Bronchial epithelial cell (primary cell): ENCODE measurements at regions not wholly inside any gene's neighbourhood (a gene's known extent, or its start where the extent isn't known, plus 50 kb on each side); places are given as distances from the start of the nearest gene placed in this dataset.

Source experiments
- DNase-seq: peaks from one replicate; pipeline ENCODE4 v3.0.0-alpha.2; 2010; ENCODE audit warnings: low read depth
- FAIRE-seq: peaks from 2 replicates; lab custom pipeline; 2011; peaks lifted over from hg19 to GRCh38; lab: Jason Lieb, UNC
- H3K27me3 ChIP-seq: 2 replicates; pipeline ENCODE4 v1.5.1; 2011; ENCODE audit warnings: low read length; ENCODE audit not compliant: control insufficient read depth, insufficient read depth
- H3K36me3 ChIP-seq: 2 replicates; pipeline ENCODE4 v1.5.1; 2011; ENCODE audit warnings: low read length; ENCODE audit not compliant: control insufficient read depth, insufficient read depth
- H3K4me3 ChIP-seq: 2 replicates; pipeline ENCODE4 v1.5.1; 2011; ENCODE audit warnings: mild to moderate bottlenecking, low read depth, low read length, control low read depth
- TF ChIP-seq, protein P1 (sequence below): IDR thresholded peaks from 2 replicates; pipeline ENCODE4 v1.5.1; 2011; ENCODE audit warnings: mild to moderate bottlenecking, moderate library complexity, low read length, control low read depth, inconsistent platforms; ENCODE audit not compliant: insufficient read depth, severe bottlenecking

GRCh38 chr3:24598695-24599470 is 104.2 kb upstream of the THRB start:
- no peak for FAIRE-seq

GRCh38 chr3:24601066-24601939 is 106.7 kb upstream of the THRB start:
- Histone ChIP-seq H3K4me3 (no peak overlapping the region), H3K27me3 (no peaks in the 10 kb centered on the region), H3K36me3 (no peaks in the 10 kb centered on the region)
- no peak for FAIRE-seq
- TF ChIP-seq, protein P1, sequence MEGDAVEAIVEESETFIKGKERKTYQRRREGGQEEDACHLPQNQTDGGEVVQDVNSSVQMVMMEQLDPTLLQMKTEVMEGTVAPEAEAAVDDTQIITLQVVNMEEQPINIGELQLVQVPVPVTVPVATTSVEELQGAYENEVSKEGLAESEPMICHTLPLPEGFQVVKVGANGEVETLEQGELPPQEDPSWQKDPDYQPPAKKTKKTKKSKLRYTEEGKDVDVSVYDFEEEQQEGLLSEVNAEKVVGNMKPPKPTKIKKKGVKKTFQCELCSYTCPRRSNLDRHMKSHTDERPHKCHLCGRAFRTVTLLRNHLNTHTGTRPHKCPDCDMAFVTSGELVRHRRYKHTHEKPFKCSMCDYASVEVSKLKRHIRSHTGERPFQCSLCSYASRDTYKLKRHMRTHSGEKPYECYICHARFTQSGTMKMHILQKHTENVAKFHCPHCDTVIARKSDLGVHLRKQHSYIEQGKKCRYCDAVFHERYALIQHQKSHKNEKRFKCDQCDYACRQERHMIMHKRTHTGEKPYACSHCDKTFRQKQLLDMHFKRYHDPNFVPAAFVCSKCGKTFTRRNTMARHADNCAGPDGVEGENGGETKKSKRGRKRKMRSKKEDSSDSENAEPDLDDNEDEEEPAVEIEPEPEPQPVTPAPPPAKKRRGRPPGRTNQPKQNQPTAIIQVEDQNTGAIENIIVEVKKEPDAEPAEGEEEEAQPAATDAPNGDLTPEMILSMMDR, result no peak
- no peak for DNase-seq

More at GRCh38 chr3:24598695-24599470, 104.2 kb upstream of the THRB start:
- no peaks in the 10 kb centered on the region for H3K27me3 ChIP-seq
- peak; percentile 96 for DNase-seq
- H3K4me3 ChIP-seq, result no peak overlapping the region
- H3K36me3 ChIP-seq, result no peaks in the 10 kb centered on the region
- TF ChIP-seq, protein P1, result no peak

- Histone ChIP-seq H3K27me3 (no peaks in the 10 kb centered on the region), H3K36me3 (no peaks in the 10 kb centered on the region), H3K4me3 (no peak overlapping the region)
- DNase-seq, result no peak
- TF ChIP-seq, protein P1, result no peak
- FAIRE-seq, result no peak
Observed at GRCh38 chr3:24604215-24604614, 109.6 kb upstream of the THRB start.

GRCh38 chr3:24605511-24606028 is 110.9 kb upstream of the THRB start:
- FAIRE-seq (no peak), DNase-seq (no peak)
- TF ChIP-seq, protein P1, result no peak
- no peak overlapping the region for H3K4me3 ChIP-seq
- H3K36me3 ChIP-seq, result no peaks in the 10 kb centered on the region
- no peaks in the 10 kb centered on the region for H3K27me3 ChIP-seq

- Histone ChIP-seq H3K36me3 (no peaks in the 10 kb centered on the region), H3K4me3 (no peak overlapping the region), H3K27me3 (no peaks in the 10 kb centered on the region)
- FAIRE-seq (no peak), DNase-seq (peak; percentile 49)
- TF ChIP-seq, protein P1, result no peak
Observed at GRCh38 chr3:24607281-24607680, 112.6 kb upstream of the THRB start.
